ENCODE measurements at regions not wholly inside any gene's neighbourhood (a gene's known extent, or its start where the extent isn't known, plus 50 kb on each side); places are given as distances from the start of the nearest gene placed in this dataset.
"Not testable (repeated sequence)": the region's sequence is repeated elsewhere in the genome, so short reads cannot be mapped to it uniquely, and the experiment has no call there.

DNA sequence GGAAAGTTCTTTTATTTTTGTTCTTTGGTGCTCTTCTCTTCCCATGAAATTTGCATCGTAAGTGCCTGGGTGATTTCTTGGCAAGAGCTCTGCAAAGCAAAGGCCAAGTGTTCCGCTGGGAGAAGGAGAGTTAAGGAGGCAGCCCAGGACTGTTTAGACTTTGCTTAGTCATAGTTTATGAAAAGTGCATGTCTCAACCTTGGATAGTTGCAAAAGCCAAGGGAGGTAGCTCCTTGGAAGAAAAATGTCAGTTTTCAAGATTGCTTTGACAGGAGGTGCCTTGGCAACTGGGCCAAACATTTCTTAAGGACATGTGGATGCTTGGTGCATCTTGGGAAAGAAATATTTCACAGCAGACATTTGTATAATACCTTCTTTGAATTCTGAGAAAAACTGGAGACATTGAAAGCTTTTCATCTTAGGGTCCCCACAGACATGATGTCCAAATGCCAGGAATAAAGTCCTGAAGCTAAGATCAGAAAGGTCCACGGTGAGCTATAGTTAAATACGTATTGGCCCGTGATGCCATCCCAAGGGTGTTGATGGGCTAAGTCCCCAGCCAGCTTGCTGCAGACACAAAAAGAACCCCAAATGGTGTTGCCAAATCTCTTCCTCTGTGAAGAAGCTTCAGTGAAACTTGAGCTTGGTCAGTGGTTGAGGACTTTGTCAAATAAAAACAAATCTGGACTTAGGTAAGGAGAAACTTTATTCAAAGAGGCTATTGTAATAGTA, 96.3 kb upstream of the THUMPD2 start:
- DNase-seq, result peak in 21 of 58 donors; percentile 1 to 52 (median 8)

GRCh38 chr2:39874236-39874635, 95.2 kb upstream of the THUMPD2 start:
- DNase-seq, result no peak

DNA sequence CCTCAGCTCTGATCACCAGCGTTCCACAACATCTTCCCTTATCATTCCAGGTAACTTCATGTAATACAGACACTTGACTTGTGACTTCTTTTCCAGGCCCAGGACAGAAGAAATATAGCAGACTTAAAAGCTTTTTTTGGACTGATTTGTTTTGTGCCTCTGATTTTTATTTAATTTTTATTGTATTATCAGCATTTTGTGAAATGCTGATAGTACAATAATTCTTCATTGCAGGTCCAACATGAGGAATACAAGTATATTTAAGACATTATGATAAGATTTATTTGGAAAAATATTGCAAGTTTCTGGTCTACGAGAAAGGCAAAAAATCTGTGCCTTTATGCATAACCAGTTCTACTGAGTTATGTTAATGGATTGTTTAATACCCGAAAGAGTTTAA, 94.5 kb upstream of the THUMPD2 start:
- DNase-seq, result no peak

- DNase-seq, result no peak
These were observed 93.7 kb upstream of the THUMPD2 start for GRCh38 chr2:39872748-39873147.

GRCh38 chr2:39871291-39871761, 92.3 kb upstream of the THUMPD2 start:
- DNase-seq, result peak in 27 of 58 donors; percentile 2 to 67 (median 23)

GRCh38 chr2:39870871-39871270, 91.8 kb upstream of the THUMPD2 start:
- no peak for DNase-seq

- no peak for DNase-seq
These were observed 88.2 kb upstream of the THUMPD2 start for GRCh38 chr2:39867268-39867667.

DNA sequence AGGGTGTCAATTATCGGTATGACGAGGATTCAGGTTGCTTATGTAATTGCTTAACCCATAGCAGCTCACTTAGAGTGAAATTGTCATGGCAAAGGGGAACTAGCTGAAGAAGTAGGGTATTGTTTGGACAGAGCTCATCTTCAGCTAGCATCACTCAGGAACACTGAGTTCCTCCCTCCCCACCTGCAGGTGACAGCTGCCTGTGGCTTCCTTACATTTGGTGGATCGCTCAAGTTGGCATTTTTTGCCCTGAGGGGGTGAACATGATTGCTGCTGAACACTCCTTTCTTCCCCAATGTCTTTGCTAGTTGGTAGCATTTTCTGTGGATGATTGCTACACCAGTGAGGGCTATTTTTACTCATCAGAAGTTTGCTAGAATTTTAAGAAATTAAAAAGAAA, 86.7 kb upstream of the THUMPD2 start:
- peak in 1 of 58 donors; percentile 12 for DNase-seq

DNA sequence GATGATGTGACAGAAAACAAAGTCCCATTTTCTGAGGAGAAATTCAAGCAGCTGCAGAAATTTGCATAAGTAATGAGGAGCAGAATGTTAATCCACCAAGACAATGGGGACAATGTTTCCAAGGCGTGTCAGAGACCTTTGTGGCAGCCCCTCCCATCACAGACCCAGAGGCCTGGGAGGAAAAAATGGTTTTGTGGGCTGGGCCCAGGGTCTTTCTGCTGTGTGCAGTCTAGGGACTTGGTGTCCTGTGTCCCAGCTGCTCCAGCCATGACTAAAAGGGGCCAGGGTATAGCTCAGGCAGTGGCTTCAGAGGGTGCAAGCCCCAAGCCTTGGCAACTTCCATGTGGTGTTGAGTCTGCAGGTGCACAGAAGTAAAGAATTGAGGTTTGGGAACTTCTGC, 84.6 kb upstream of the THUMPD2 start:
- not testable (repeated sequence) for DNase-seq

DNA sequence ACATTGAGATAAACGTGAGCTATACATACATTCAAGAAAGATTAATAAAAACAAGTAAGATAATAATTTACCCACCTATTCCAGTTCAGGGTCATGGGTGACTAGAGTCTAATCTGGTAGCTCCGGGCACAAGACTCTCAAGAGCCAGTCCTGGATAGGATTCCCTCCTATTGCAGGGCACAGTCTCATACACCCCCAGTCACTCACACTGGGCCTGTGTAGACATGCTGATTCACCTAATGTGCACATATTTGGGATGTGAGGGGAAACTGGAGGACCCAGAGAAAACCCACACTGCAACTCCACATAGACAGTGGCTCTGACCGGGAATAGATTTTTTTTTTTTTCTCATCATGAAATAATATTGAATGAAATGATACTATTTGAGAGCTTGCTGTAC, 81.5 kb upstream of the THUMPD2 start:
- no peak for DNase-seq

GRCh38 chr2:39858677-39859076, 79.6 kb upstream of the THUMPD2 start:
- no peak for DNase-seq

- DNase-seq, result no peak
These were observed 76.8 kb upstream of the THUMPD2 start for GRCh38 chr2:39855856-39856255.

GRCh38 chr2:39854771-39855170, 75.7 kb upstream of the THUMPD2 start:
- DNase-seq, result no peak

DNA sequence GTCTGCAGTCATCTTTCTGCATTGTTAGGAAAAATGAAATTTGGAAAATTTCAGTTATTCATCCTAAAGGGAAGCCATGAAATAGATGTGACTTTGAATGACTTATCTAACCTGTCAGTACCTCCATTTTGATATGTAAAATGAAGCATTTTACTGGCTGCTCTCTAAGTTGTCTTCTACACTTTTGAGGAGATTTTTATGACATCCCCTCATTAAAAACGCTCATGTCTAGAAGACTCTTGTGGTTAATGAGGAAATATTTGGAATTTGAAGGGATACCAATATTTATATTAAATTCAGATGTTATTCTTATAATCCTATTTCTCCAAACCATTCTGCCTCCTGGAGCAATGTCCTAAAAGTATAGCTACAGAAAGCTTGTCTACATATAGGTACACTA, 73.8 kb upstream of the THUMPD2 start:
- DNase-seq, result no peak

GRCh38 chr2:39851651-39852110, 72.6 kb upstream of the THUMPD2 start:
- peak in 13 of 58 donors; percentile 3 to 27 (median 13) for DNase-seq

GRCh38 chr2:39851251-39851650, 72.2 kb upstream of the THUMPD2 start:
- DNase-seq, result no peak

DNA sequence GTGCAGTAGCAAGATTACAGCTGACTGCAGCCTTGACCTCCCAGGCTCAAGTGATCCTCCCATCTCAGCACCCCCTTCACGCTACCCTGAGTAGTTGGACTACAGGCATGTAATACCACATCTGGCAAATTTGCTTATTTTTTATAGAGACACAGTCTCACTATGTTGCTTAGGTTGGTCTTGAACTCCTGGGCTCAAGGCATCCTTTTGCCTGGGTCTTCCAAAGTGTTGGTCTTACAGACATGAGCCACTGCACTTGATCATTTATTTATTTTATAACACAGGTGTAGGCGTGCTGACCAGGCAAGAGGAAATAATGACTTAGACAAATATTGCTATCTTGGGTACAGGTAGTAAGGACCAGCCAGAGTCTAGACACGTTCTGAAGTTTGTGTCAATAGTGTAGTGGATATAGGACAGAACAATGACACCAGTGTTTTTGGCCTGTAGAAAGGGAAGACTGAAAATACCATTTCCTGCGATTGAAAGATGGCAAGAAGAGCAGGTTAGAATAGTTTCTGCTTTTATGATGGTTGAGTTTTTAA, 71.0 kb upstream of the THUMPD2 start:
- no peak for DNase-seq

DNA sequence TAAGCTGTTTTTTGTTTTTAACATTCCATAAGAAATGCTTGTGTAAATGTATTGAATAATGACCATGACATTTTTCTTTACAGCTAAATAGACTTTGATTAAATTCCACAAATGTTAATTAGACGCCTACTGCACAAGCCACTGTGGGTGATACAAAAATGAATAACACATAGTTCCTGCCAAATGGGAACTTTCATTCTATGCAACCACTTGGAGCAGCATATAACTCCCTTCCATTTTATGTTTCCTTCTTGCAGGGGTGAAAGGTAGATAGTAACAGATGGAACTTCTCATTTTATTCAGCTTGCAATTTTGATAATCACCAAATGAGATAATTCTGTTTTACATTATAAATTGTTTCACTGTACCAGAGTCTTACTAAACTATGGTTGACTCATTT, 70.0 kb upstream of the THUMPD2 start:
- peak in 1 of 58 donors; percentile 0 for DNase-seq

DNA sequence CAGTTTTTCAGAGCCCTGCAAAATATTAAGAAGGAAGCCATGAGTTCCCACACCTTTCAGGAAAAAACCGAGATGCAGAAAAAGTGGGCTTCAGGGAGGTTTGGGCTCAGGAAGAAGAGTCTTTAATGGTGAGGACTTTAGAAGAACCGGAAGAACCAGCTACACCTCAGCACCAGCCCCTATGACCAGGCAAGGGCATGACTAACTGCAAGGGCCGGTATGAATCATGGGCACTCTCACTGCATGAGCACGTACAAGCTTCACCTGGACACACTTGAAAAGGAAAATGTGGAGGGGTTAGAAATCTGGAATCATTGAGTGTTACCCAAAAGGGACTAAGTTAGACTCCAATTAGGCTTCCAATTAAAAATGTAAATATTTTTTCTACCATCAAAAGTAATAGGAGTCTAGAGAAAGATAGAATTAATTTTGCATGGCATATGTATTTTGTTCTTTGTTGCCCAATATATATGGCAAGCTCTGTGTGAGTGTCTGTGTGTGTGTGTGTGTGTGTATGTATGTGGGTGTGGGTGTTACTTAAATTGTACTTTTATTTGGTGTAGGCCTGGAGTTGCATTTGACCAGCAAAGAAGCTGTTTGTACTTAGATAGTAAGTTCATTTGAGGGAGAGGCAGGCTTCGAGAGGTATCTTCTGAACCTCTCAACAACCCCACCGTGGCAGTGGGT, 66.5 kb upstream of the THUMPD2 start:
- no peak for DNase-seq

- no peak for DNase-seq
These were observed 60.3 kb upstream of the THUMPD2 start for GRCh38 chr2:39839261-39839848.

DNA sequence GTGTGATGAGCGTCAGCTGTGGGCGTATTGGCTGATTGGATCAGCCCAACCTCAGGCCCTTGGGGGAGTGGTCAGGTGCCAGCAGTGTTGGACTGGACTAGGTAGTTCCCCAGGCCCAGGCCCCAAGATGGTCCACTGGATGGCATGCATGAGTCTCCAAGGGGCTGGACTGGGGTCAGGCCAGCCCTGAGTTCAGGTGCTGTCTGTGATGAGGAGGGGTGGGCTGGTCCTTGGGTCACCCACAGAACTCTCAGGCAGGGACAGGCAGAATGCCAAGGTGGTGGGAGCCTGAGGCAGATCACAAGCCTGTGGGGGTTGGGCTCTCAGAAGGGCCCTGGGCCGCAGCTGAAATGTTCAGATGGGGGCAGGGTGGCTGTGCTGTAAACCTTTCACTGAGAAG, 59.5 kb upstream of the THUMPD2 start:
- DNase-seq, result no peak

- no peak for DNase-seq
These were observed 58.9 kb upstream of the THUMPD2 start for GRCh38 chr2:39837856-39838453.
